H1 (cell line): ENCODE measurements at regions not wholly inside any gene's neighbourhood (a gene's known extent, or its start where the extent isn't known, plus 50 kb on each side); places are given as distances from the start of the nearest gene placed in this dataset.

ENCODE experiments used
- BACH1 ChIP-seq: IDR thresholded peaks from 2 replicates; pipeline ENCODE4 v1.6.1; 2012; ENCODE audit warnings: low read length, improper control_type of control experiment
- BCL11A ChIP-seq, 2 experiments: IDR thresholded peaks; one replicate each; pipeline ENCODE4 v1.6.1; 2011; ENCODE audit warnings: low read depth in 2 of 2, low read length in 2 of 2, mild to moderate bottlenecking in 2 of 2
- CBX8 ChIP-seq: fragments of 300-800, 300-1000 bp; sonication (generic); IDR thresholded peaks from 2 replicates; pipeline ENCODE4 v1.7.1; 2016; ENCODE audit warnings: low read depth, low read length, borderline replicate concordance
- CTBP2 ChIP-seq: IDR thresholded peaks from 2 replicates; pipeline ENCODE4 v1.7.0; 2011; ENCODE audit warnings: borderline replicate concordance, mild to moderate bottlenecking, moderate library complexity, mixed read lengths, low read length; ENCODE audit not compliant: insufficient read depth, insufficient read length
- FOSL1 ChIP-seq: IDR thresholded peaks from 2 replicates; pipeline ENCODE4 v1.6.1; 2011; ENCODE audit warnings: mild to moderate bottlenecking, low read depth, low read length, moderate library complexity; ENCODE audit not compliant: insufficient read depth
- JUN ChIP-seq: IDR thresholded peaks from 2 replicates; pipeline ENCODE4 v1.6.1; 2011; ENCODE audit warnings: low read depth, mild to moderate bottlenecking, improper control_type of control experiment, low read length
- RXRA ChIP-seq: IDR thresholded peaks from 2 replicates; pipeline ENCODE4 v1.6.1; 2011; ENCODE audit warnings: low read depth, mild to moderate bottlenecking, low read length, moderate library complexity; ENCODE audit not compliant: insufficient read depth
- SP2 ChIP-seq: IDR thresholded peaks from 2 replicates; pipeline ENCODE4 v1.6.1; 2012; ENCODE audit warnings: mild to moderate bottlenecking, low read length, inconsistent platforms

DNA sequence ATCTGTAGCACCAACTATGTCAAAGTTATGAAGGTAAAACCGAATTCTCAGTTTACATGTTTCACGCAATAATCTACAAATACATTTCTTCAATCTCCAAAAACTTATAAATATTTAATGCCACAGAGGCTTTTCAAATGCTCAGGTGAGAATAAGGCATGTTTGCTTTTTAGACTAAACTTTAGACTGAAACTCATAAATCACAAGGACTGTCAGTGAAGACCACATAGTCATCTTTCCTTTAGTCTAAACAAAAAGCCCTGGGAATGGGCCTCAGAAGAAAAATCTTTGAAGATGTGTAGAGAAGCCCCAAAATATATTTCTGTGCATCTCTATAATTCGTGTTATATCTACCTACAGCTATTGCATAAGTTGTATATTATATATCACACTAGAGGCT lies 54.5 kb upstream of the DCTD start (continued):
- TF ChIP-seq JUN (no peak), BACH1 (no peak), FOSL1 (no peak), CTBP2 (no peak), RXRA (no peak), CBX8 (no peak), SP2 (no peak), BCL11A (IDR thresholded peaks at IDR 0.05; ENCODE audit: low read depth in 2 of 2, low read length in 2 of 2) (no peak)
